SK-N-SH (cell line): ENCODE measurements at regions not wholly inside any gene's neighbourhood (a gene's known extent, or its start where the extent isn't known, plus 50 kb on each side); places are given as distances from the start of the nearest gene placed in this dataset.
"Not testable (repeated sequence)": the region's sequence is repeated elsewhere in the genome, so short reads cannot be mapped to it uniquely, and the experiment has no call there.

ENCODE experiments used
- CTCF ChIA-PET: fragments of 300-600, 350-600 bp; formaldehyde crosslinking; extraction: SDS; loops from one replicate; lab custom pipeline; 2021; lab: Yijun Ruan, JAX
- POLR2A ChIA-PET: fragments of 350-600 bp; sonication (Branson Sonifier 250); formaldehyde crosslinking; extraction: SDS; loops from one replicate; lab custom pipeline; 2020; ENCODE audit warnings: antibody characterized with exemption, inconsistent platforms; lab: Yijun Ruan, JAX
- DNase-seq: peaks from one replicate; pipeline ENCODE4 v3.0.0; 2012
- H2AFZ ChIP-seq: fragments of 200-600 bp; sonication (generic); 2 replicates; pipeline ENCODE4 v1.8.1; 2016; ENCODE audit warnings: antibody characterized with exemption, mild to moderate bottlenecking, low read depth
- H3F3A ChIP-seq: fragments of 200-600 bp; sonication (generic); replicated peaks from 2 replicates; pipeline ENCODE3; 2016; ENCODE audit warnings: antibody characterized with exemption, mild to moderate bottlenecking; ENCODE audit not compliant: insufficient read depth
- H3K27ac ChIP-seq, 2 experiments: fragments of 200-500 bp in 1 of 2; fragments of 200-600 bp in 1 of 2; sonication (Bioruptor generic) in 1 of 2; sonication (generic), shearing (Covaris generic) in 1 of 2; 2 replicates each; pipeline versions ENCODE4 v1.5.1 to v1.6.1; 2014 to 2016; ENCODE audit warnings: low read depth in 2 of 2, inconsistent platforms in 1 of 2, low read length in 1 of 2, mild to moderate bottlenecking in 1 of 2, mixed read lengths in 1 of 2
- H3K27me3 ChIP-seq: fragments of 200-600 bp; sonication (generic), shearing (Covaris generic); 2 replicates; pipeline ENCODE4 v1.6.1; 2016; ENCODE audit warnings: mixed run types; ENCODE audit not compliant: insufficient read depth
- H3K36me3 ChIP-seq, 2 experiments: fragments of 200-500 bp in 1 of 2; fragments of 200-600 bp in 1 of 2; sonication (Bioruptor generic) in 1 of 2; sonication (generic) in 1 of 2; replicated peaks in 1 of 2; 2 replicates each; pipeline versions ENCODE3 to v1.5.1; 2014 to 2016; ENCODE audit warnings: low read length in 1 of 2, mild to moderate bottlenecking in 1 of 2; ENCODE audit not compliant: insufficient read depth in 2 of 2, control insufficient read depth in 1 of 2
- H3K4me1 ChIP-seq, 2 experiments: fragments of 200-500 bp in 1 of 2; fragments of 200-600 bp in 1 of 2; sonication (Bioruptor generic) in 1 of 2; sonication (generic), shearing (Covaris generic) in 1 of 2; 2 replicates each; pipeline versions ENCODE4 v1.5.1 to v1.6.1; 2014 to 2016; ENCODE audit warnings: low read depth in 1 of 2, low read length in 1 of 2, mixed run types in 1 of 2; ENCODE audit not compliant: insufficient read depth in 2 of 2, control insufficient read depth in 1 of 2
- H3K4me2 ChIP-seq: fragments of 200-600 bp; sonication (generic), shearing (Covaris generic); 2 replicates; pipeline ENCODE4 v1.6.1; 2017; ENCODE audit warnings: mixed run types
- H3K4me3 ChIP-seq, 2 experiments: fragments of 200-500 bp in 1 of 2; fragments of 200-600 bp in 1 of 2; sonication (Bioruptor generic) in 1 of 2; sonication (generic), shearing (Covaris generic) in 1 of 2; 2 replicates each; pipeline versions ENCODE4 v1.5.1 to v1.8.1; 2014 to 2016; ENCODE audit warnings: low read depth in 2 of 2, inconsistent platforms in 1 of 2, low read length in 1 of 2, mild to moderate bottlenecking in 1 of 2, mixed read lengths in 1 of 2, moderate library complexity in 1 of 2
- H3K79me2 ChIP-seq: fragments of 200-600 bp; sonication (generic); 2 replicates; pipeline ENCODE4 v1.8.1; 2017; ENCODE audit warnings: mild to moderate bottlenecking; ENCODE audit not compliant: insufficient read depth
- H3K9ac ChIP-seq: fragments of 200-600 bp; sonication (generic); 2 replicates; pipeline ENCODE4 v1.6.1; 2017; ENCODE audit warnings: mixed run types
- H3K9me2 ChIP-seq: fragments of 200-600 bp; sonication (generic); 2 replicates; pipeline ENCODE4 v1.6.1; 2017; ENCODE audit warnings: mixed run types
- H3K9me3 ChIP-seq: fragments of 200-600 bp; sonication (generic); 2 replicates; pipeline ENCODE4 v1.6.1; 2017; ENCODE audit warnings: mixed run types, mild to moderate bottlenecking, moderate library complexity
- H4K20me1 ChIP-seq: fragments of 200-600 bp; sonication (generic); 2 replicates; pipeline ENCODE4 v1.6.1; 2017; ENCODE audit warnings: mild to moderate bottlenecking, mixed run types; ENCODE audit not compliant: insufficient read depth
- FOSL2 ChIP-seq: IDR thresholded peaks from 2 replicates; pipeline ENCODE4 v1.4.0; 2012; ENCODE audit warnings: low read depth, mild to moderate bottlenecking, moderate library complexity, borderline replicate concordance
- MEF2A ChIP-seq: IDR thresholded peaks from 2 replicates; pipeline ENCODE4 v1.4.0; 2012; ENCODE audit warnings: low read depth, borderline replicate concordance
- PBX3 ChIP-seq: IDR thresholded peaks from 2 replicates; pipeline ENCODE4; 2012
- RAD21 ChIP-seq: IDR thresholded peaks from 2 replicates; pipeline ENCODE4 v1.6.1; 2012; ENCODE audit warnings: mild to moderate bottlenecking, low read length
- RCOR1 ChIP-seq: fragments of 150-350 bp; IDR thresholded peaks from 2 replicates; pipeline ENCODE4 v1.6.1; 2017; ENCODE audit warnings: antibody characterized with exemption, low read length
- RFX5 ChIP-seq: IDR thresholded peaks from 2 replicates; pipeline ENCODE4 v1.6.1; 2012; ENCODE audit warnings: mild to moderate bottlenecking, improper control_type of control experiment, low read length
- TAF1 ChIP-seq: IDR thresholded peaks from 2 replicates; pipeline ENCODE4 v1.6.1; 2012; ENCODE audit warnings: low read depth, mild to moderate bottlenecking, low read length, moderate library complexity, borderline replicate concordance
- TEAD4 ChIP-seq: IDR thresholded peaks from 2 replicates; pipeline ENCODE4 v1.4.0; 2012; ENCODE audit warnings: mild to moderate bottlenecking, borderline replicate concordance; ENCODE audit not compliant: insufficient read depth
- YY1 ChIP-seq: IDR thresholded peaks from 2 replicates; pipeline ENCODE4 v1.4.0; 2012; ENCODE audit warnings: low read depth, mild to moderate bottlenecking
- WGBS: methylation state at CpG from one replicate; pipeline ENCODE4 v1.1.6; 2017; ENCODE audit warnings: low lambda C conversion rate; 5-methylcytosine and 5-hydroxymethylcytosine counted together
- TF ChIP-seq, protein P1 (sequence below): fragments of 150-350 bp; IDR thresholded peaks from 2 replicates; pipeline ENCODE4 v1.6.1; 2017; ENCODE audit warnings: antibody characterized with exemption, low read length, low read depth, borderline replicate concordance

DNA sequence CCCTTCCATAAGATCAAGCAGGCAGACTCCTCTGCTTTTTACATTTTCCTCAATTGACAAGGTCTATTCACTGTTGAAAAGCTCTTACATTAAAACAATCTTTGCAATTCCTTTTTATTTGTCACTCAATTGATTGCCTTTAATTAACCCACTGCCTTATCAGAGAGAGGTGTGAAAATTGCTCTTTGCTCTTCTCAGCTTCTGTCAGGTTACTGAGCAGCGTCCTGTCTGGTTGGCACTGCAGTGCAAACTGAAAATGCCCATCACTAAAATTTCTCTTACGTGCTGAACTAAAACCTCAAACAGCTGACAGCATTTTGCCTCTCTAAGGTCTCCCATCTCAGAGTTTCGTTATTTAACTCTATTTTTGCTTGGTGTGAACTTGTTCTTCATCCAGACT is 504.1 kb upstream of the ATXN7L3B start:
- H3K4me3 ChIP-seq: no peak overlapping the region
- H3K9me2 ChIP-seq: no peaks in the 10 kb centered on the region
- H3K9me3 ChIP-seq: no peaks in the 10 kb centered on the region
- WGBS: 17% methylated on average over 3 of the region's 3 CpGs
- no peaks in the 10 kb centered on the region for H3K36me3 ChIP-seq
- no peak overlapping the region for H3K27ac ChIP-seq
- H3K4me2 ChIP-seq: no peak overlapping the region
- H3K4me1 ChIP-seq: no peaks in the 10 kb centered on the region
- H3K9ac ChIP-seq: no peak overlapping the region
- POLR2A ChIA-PET: no interaction called here
- DNase-seq: no peak
- no peaks in the 10 kb centered on the region for H3K27me3 ChIP-seq
- TF ChIP-seq RCOR1 (no peak), RAD21 (no peak), RFX5 (no peak), TEAD4 (no peak)
- H2AFZ ChIP-seq: no peak overlapping the region
- H4K20me1 ChIP-seq: no peaks in the 10 kb centered on the region
- CTCF ChIA-PET: no interaction called here
- H3F3A ChIP-seq: no peaks in the 10 kb centered on the region
- H3K79me2 ChIP-seq: no peaks in the 10 kb centered on the region

DNA sequence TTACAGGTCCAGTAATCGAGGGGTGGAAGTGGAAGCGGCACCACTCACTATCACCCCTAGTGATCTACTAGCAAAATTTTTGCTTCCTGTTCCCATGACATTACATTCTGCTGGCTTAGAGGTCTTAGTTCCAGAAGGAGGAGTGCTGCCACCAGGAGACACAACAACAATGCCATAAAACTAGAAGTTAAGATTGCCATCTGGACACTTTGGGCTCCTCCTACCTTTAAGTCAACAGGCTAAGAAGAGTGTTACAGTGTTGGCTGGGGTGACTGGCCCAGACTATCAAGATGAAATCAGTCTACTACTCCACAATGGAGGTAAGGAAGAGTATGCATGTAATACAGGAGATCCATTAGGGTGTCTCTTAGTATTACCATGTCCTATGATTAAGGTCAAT is 498.5 kb upstream of the ATXN7L3B start:
- H3K9me2 ChIP-seq, H3K27me3 ChIP-seq, H3K27ac ChIP-seq, POLR2A ChIA-PET, H4K20me1 ChIP-seq, H3K9me3 ChIP-seq, H3K4me3 ChIP-seq, H2AFZ ChIP-seq, H3F3A ChIP-seq, CTCF ChIA-PET, H3K36me3 ChIP-seq, H3K79me2 ChIP-seq, DNase-seq, H3K4me1 ChIP-seq, H3K4me2 ChIP-seq, H3K9ac ChIP-seq: not testable (repeated sequence)
- WGBS: 33% methylated on average over 2 of the region's 2 CpGs

DNA sequence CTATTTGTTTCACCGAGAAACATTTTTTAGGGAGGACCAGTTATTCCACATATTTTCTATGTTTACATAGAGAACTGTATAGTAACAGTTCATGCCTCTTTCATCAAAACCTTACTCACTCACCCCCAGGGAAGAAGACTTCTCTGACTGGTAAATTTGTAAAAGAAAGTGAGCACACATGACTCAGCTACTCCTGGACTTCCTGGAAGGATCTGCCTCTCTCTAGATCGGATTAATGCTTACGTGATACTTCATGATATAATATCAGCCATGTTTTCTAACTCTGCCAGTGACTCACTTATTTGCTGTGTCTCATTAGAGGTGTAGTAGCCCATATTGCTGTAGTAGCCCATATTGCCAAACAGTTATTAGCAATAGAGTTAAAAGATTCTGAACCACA is 494.3 kb upstream of the ATXN7L3B start:
- Histone ChIP-seq H4K20me1 (no peaks in the 10 kb centered on the region), H3K4me2 (no peak overlapping the region), H3K4me3 (no peak overlapping the region), H3K79me2 (no peaks in the 10 kb centered on the region), H3K27ac (no peak overlapping the region), H2AFZ (peak overlapping the region; percentile 74; the same call in 1 of the 2 replicates), H3K9me2 (no peaks in the 10 kb centered on the region), H3F3A (no peaks in the 10 kb centered on the region), H3K9me3 (no peaks in the 10 kb centered on the region), H3K36me3 (no peaks in the 10 kb centered on the region), H3K9ac (no peak overlapping the region), H3K4me1 (no peaks in the 10 kb centered on the region), H3K27me3 (no peaks in the 10 kb centered on the region)
- 0 out of 2 replicates have a peak, but pooled peaks have one; percentile 4 for TF ChIP-seq FOSL2
- TF ChIP-seq, protein P1, sequence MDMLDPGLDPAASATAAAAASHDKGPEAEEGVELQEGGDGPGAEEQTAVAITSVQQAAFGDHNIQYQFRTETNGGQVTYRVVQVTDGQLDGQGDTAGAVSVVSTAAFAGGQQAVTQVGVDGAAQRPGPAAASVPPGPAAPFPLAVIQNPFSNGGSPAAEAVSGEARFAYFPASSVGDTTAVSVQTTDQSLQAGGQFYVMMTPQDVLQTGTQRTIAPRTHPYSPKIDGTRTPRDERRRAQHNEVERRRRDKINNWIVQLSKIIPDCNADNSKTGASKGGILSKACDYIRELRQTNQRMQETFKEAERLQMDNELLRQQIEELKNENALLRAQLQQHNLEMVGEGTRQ: no peak
- WGBS: 23% methylated on average over 3 of the region's 3 CpGs
- ChIA-PET CTCF (no interaction called here), POLR2A (no interaction called here)
- no peak for DNase-seq

- 21% methylated on average over 3 of the region's 3 CpGs for WGBS
- Histone ChIP-seq H3K79me2 (no peaks in the 10 kb centered on the region), H3K9me3 (no peaks in the 10 kb centered on the region), H3K9me2 (no peaks in the 10 kb centered on the region), H3F3A (no peaks in the 10 kb centered on the region), H3K4me3 (no peak overlapping the region), H3K4me2 (no peak overlapping the region), H4K20me1 (no peaks in the 10 kb centered on the region), H3K4me1 (no peaks in the 10 kb centered on the region), H3K27me3 (no peaks in the 10 kb centered on the region), H3K27ac (no peak overlapping the region), H2AFZ (no peak overlapping the region), H3K36me3 (no peaks in the 10 kb centered on the region), H3K9ac (no peak overlapping the region)
- CTCF ChIA-PET: no interaction called here
- POLR2A ChIA-PET: no interaction called here
- no peak for DNase-seq
- TF ChIP-seq PBX3 (no peak), MEF2A (no peak), YY1 (no peak), TAF1 (no peak)
Measured at GRCh38 chr12:74049348-74049747, 488.3 kb upstream of the ATXN7L3B start.
